PC-3 (cell line): ENCODE measurements at regions not wholly inside any gene's neighbourhood (a gene's known extent, or its start where the extent isn't known, plus 50 kb on each side); places are given as distances from the start of the nearest gene placed in this dataset.

Experiments
- ATAC-seq: fragments of 200-7000 bp; cut with Tn5 transposase; 2 replicates; pipeline ENCODE4 v1.9.1; 2020; ENCODE audit warnings: mild to moderate bottlenecking, moderate library complexity
- BruUV-seq: library from RNA; stranded (reverse); fragments of 400-500 nt; replicated peaks from 2 replicates; lab custom pipeline; 2021; lab: Mats Ljungman, UMichigan
- CTCF ChIA-PET: fragments of 300-600 bp; sonication (Branson Sonifier 250); formaldehyde crosslinking; loops from one replicate; lab custom pipeline; 2022; ENCODE audit warnings: antibody characterized with exemption; lab: Charles Lee
- POLR2A ChIA-PET: fragments of 300-600 bp; sonication (Branson Sonifier 250); formaldehyde crosslinking; loops from one replicate; lab custom pipeline; 2022; ENCODE audit warnings: antibody characterized with exemption; ENCODE audit not compliant: unreplicated experiment; lab: Charles Lee
- DNase-seq: peaks from one replicate; pipeline ENCODE4 v3.0.0-alpha.2; 2015
- H2AFZ ChIP-seq: fragments of 300-600 bp; sonication (generic); 2 replicates; pipeline ENCODE4 v1.6.0; 2016; ENCODE audit warnings: antibody characterized with exemption, low read length
- H3F3A ChIP-seq: fragments of 300-600 bp; sonication (generic); one replicate; pipeline ENCODE4 v1.6.0; 2017; ENCODE audit warnings: antibody characterized with exemption, low read length, control low read depth, mild to moderate bottlenecking; ENCODE audit not compliant: unreplicated experiment
- H3K27ac ChIP-seq: fragments of 300-600 bp; sonication (generic); 2 replicates; pipeline ENCODE4 v1.5.1; 2016; ENCODE audit warnings: mild to moderate bottlenecking, low read length
- H3K27me3 ChIP-seq: fragments of 300-600 bp; sonication (generic); 2 replicates; pipeline ENCODE4 v1.6.1; 2016; ENCODE audit warnings: low read length, mixed read lengths
- H3K36me3 ChIP-seq: fragments of 300-600 bp; sonication (generic); 2 replicates; pipeline ENCODE4 v1.6.1; 2016; ENCODE audit warnings: low read depth, mixed run types, low read length, mixed read lengths
- H3K4me1 ChIP-seq: fragments of 300-600 bp; sonication (generic); 2 replicates; pipeline ENCODE4 v1.5.1; 2016; ENCODE audit warnings: low read length; ENCODE audit not compliant: insufficient read depth
- H3K4me2 ChIP-seq: fragments of 300-600 bp; sonication (generic); 2 replicates; pipeline ENCODE4 v1.6.0; 2016; ENCODE audit warnings: low read length
- H3K4me3 ChIP-seq: fragments of 300-600 bp; sonication (generic); 2 replicates; pipeline ENCODE4 v1.5.1; 2016; ENCODE audit warnings: mild to moderate bottlenecking, low read length, mixed read lengths
- H3K79me2 ChIP-seq: fragments of 300-600 bp; sonication (generic); 2 replicates; pipeline ENCODE4 v1.6.1; 2017; ENCODE audit warnings: low read length, mixed read lengths
- H3K9ac ChIP-seq: fragments of 300-600 bp; sonication (generic); 2 replicates; pipeline ENCODE4 v1.6.0; 2016; ENCODE audit warnings: mild to moderate bottlenecking, low read length
- H3K9me2 ChIP-seq: fragments of 300-600 bp; sonication (generic); replicated peaks from 2 replicates; pipeline ENCODE4 v1.6.1; 2016; ENCODE audit warnings: mixed run types, low read length, mixed read lengths
- H3K9me3 ChIP-seq: fragments of 300-600 bp; sonication (generic); 2 replicates; pipeline ENCODE4 v1.6.1; 2016; ENCODE audit warnings: low read length, mixed read lengths
- H4K20me1 ChIP-seq: fragments of 300-600 bp; sonication (generic); 2 replicates; pipeline ENCODE4 v1.6.1; 2016; ENCODE audit warnings: low read length, mixed read lengths
- EZH2 ChIP-seq: fragments of 300-600 bp; sonication (generic); IDR thresholded peaks from one replicate; pipeline ENCODE4 v1.6.1; 2017; ENCODE audit warnings: antibody characterized with exemption, mild to moderate bottlenecking, low read length; ENCODE audit not compliant: unreplicated experiment
- EZH2phosphoT487 ChIP-seq: fragments of 300-600 bp; sonication (generic); IDR thresholded peaks from 2 replicates; pipeline ENCODE4 v1.6.1; 2018; ENCODE audit warnings: mild to moderate bottlenecking, antibody characterized with exemption, low read length, borderline replicate concordance
- intact Hi-C: fragments of 100-400 bp; cut with micrococcal nuclease; formaldehyde crosslinking; loops from 2 replicates; pipeline ENCODE4 v1.9.0; 2023
- TF ChIP-seq, protein P1 (sequence below): fragments of 300-600 bp; sonication (generic); conservative IDR thresholded peaks from 2 replicates; pipeline ENCODE4 v1.5.1; 2017; ENCODE audit warnings: antibody characterized with exemption, low read depth, mild to moderate bottlenecking, low read length

DNA sequence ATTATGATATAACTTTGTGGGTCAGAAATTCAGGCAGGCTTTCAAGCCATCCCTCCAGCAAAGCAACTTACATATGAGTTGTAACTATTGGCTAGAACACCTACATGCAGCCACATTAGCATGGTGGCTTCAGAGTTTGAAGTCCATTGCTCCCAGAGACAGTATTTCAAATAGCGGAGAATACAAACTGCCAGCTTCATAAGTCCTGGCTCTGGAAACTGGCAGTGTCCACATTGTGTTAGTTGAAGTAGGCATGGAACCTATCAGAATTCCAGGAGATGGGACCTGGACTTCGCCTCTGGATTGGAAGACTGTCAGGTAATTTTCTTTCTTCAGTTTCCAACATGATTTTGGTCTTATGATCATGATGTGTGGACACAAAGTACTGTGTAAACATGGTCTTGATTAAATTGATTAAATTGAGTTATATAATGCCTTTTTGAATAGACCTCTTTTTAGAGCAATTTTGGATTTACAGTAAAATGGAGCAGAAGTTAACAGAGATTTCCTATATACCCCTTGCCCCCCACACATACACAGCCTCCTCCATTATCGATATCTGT, 209.9 kb upstream of the NAV2 start:
- no peaks in the 10 kb centered on the region for H4K20me1 ChIP-seq
- no peaks in the 10 kb centered on the region for H3K36me3 ChIP-seq
- H3K79me2 ChIP-seq: no peaks in the 10 kb centered on the region
- H3K4me2 ChIP-seq: no peak overlapping the region
- H3K27me3 ChIP-seq: peaks cover 43% of the 10 kb centered on the region
- no peak overlapping the region for H3K4me3 ChIP-seq
- TF ChIP-seq, protein P1, sequence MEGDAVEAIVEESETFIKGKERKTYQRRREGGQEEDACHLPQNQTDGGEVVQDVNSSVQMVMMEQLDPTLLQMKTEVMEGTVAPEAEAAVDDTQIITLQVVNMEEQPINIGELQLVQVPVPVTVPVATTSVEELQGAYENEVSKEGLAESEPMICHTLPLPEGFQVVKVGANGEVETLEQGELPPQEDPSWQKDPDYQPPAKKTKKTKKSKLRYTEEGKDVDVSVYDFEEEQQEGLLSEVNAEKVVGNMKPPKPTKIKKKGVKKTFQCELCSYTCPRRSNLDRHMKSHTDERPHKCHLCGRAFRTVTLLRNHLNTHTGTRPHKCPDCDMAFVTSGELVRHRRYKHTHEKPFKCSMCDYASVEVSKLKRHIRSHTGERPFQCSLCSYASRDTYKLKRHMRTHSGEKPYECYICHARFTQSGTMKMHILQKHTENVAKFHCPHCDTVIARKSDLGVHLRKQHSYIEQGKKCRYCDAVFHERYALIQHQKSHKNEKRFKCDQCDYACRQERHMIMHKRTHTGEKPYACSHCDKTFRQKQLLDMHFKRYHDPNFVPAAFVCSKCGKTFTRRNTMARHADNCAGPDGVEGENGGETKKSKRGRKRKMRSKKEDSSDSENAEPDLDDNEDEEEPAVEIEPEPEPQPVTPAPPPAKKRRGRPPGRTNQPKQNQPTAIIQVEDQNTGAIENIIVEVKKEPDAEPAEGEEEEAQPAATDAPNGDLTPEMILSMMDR: no peak
- TF ChIP-seq EZH2phosphoT487 (no peak), EZH2 (no peak)
- no peaks in the 10 kb centered on the region for H3K9me2 ChIP-seq
- no peaks in the 10 kb centered on the region for H3K4me1 ChIP-seq
- H2AFZ ChIP-seq: no peak overlapping the region
- H3K9ac ChIP-seq: no peak overlapping the region
- no peaks in the 10 kb centered on the region for H3K9me3 ChIP-seq
- no peak overlapping the region for H3K27ac ChIP-seq
- POLR2A ChIA-PET: no interaction called here
- no peaks in the 10 kb centered on the region for H3F3A ChIP-seq
- CTCF ChIA-PET: no interaction called here
- no TSS peak for BruUV-seq
- ATAC-seq (no peak), DNase-seq (no peak)
- intact Hi-C loops: no loop called here

DNA sequence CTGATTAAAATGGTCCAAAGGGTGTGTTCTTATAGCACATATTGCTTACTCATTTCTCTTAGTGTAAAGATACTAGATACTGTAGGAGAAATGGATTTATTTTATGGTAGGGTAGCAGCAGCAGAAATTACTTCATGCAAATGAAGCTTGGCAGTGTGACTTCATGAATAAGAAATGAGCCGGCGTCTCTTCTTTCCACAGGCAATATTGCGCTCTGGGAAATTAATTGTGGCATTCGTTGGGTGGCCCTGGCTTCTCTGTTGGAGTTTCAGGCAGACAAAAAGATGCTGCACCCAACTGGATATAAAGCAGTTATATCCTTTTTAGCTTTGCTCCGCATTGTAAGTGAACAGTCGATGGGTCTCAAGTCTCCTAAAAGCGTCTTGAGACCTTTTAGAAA, 211.0 kb upstream of the NAV2 start:
- BruUV-seq: no TSS peak
- ATAC-seq (no peak), DNase-seq (no peak)
- intact Hi-C loops: no loop called here
- no peak overlapping the region for H3K4me3 ChIP-seq
- no peak overlapping the region for H3K9ac ChIP-seq
- no peak overlapping the region for H3K4me2 ChIP-seq
- H4K20me1 ChIP-seq: no peaks in the 10 kb centered on the region
- H3F3A ChIP-seq: no peaks in the 10 kb centered on the region
- H2AFZ ChIP-seq: no peak overlapping the region
- TF ChIP-seq, protein P1: no peak
- no peak for TF ChIP-seq EZH2
- TF ChIP-seq EZH2phosphoT487: no peak
- no peaks in the 10 kb centered on the region for H3K9me2 ChIP-seq
- no peaks in the 10 kb centered on the region for H3K36me3 ChIP-seq
- no peaks in the 10 kb centered on the region for H3K9me3 ChIP-seq
- peaks cover 43% of the 10 kb centered on the region for H3K27me3 ChIP-seq
- H3K4me1 ChIP-seq: no peaks in the 10 kb centered on the region
- H3K79me2 ChIP-seq: no peaks in the 10 kb centered on the region
- H3K27ac ChIP-seq: no peak overlapping the region
- ChIA-PET POLR2A (no interaction called here), CTCF (interaction anchor here (0.6 kb wide), 1 partner anchor 10 kb away, joined by 6 read pairs; no protein-coding TSS in a partner anchor)

DNA sequence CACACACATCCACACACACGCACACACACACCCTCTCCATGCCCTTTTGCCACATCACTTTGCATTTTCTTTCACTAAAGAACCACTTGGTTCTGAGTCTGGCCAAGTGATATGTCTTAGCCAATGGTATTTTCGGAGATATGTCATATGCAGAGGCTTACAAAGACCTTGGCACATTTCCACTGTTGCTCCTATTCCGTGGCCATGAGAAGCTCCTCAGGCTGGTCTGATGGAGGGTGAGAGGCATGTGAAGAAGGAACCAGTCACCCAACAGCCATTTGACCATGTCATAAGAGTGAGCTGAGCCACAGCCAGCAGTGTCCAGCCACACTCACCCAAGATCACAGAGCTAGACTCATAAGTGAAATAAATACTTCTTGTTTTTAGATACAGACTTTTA, 212.6 kb upstream of the NAV2 start:
- Histone ChIP-seq H3K9me3 (no peaks in the 10 kb centered on the region), H3K36me3 (no peaks in the 10 kb centered on the region), H3F3A (no peaks in the 10 kb centered on the region), H3K4me1 (no peaks in the 10 kb centered on the region), H2AFZ (no peak overlapping the region), H3K9ac (no peak overlapping the region), H3K27me3 (peaks cover 43% of the 10 kb centered on the region), H3K9me2 (no peaks in the 10 kb centered on the region), H3K79me2 (no peaks in the 10 kb centered on the region), H3K27ac (no peak overlapping the region), H3K4me3 (no peak overlapping the region), H4K20me1 (no peaks in the 10 kb centered on the region), H3K4me2 (no peak overlapping the region)
- ATAC-seq: no peak
- no peak for DNase-seq
- CTCF ChIA-PET: no interaction called here
- intact Hi-C loops: no loop called here
- POLR2A ChIA-PET: no interaction called here
- BruUV-seq: no TSS peak
- TF ChIP-seq, protein P1: no peak
- TF ChIP-seq EZH2phosphoT487 (no peak), EZH2 (no peak)
